NCI-H1048 (cell line): ENCODE measurements at regions not wholly inside any gene's neighbourhood (a gene's known extent, or its start where the extent isn't known, plus 50 kb on each side); places are given as distances from the start of the nearest gene placed in this dataset.
"Not testable (repeated sequence)": the region's sequence is repeated elsewhere in the genome, so short reads cannot be mapped to it uniquely, and the experiment has no call there.

ENCODE experiments used
- DNase-seq: peaks from one replicate; lab custom pipeline; 2025; lab: John Stamatoyannopoulos, UW

DNA sequence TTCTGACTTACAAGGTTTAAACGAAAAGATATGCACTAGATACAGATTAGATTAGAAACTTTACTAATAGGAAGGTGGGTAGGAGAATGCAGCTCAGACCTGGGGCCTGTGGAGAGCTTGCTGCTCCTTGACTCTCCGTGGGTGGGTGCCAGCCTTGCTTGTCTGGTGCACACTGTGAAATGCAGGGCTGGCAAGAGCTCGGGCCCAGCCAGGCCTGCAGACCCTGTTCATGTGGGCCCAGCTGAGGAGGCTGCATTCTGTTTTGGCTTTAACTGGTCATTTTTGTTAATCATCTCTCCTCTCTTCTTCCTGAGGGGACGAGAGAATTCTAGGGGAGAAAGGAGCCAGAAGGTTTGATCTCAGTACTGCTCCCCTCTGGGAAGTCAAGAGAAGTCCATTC is 325.4 kb downstream of the QKI start:
- DNase-seq: no peak

GRCh38 chr6:163739408-163739725 is 324.8 kb downstream of the QKI start:
- no peak for DNase-seq

- no peak for DNase-seq
Observed at GRCh38 chr6:163738725-163739407, 324.3 kb downstream of the QKI start.

- DNase-seq: no peak
Observed at GRCh38 chr6:163738304-163738703, 323.8 kb downstream of the QKI start.

DNA sequence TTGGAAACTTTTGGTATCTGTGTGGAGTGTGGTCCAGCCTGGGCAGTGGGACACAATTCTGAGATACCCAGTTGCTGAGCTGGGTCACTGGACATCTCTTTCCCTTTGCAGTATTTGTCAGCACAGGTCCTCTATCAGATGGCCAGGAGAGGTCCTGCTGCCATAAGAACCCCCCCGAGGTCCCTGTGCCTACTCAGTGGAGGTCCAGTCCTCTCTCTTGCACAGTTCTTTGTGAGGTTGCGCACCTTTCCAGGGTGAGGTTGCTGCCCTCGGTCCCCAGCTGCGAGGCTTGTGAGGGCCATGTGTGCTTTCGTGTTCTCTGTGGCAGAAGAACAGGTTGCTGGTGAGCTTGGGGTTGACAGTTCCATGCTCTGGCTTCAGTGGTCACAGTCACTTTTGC is 320.6 kb downstream of the QKI start:
- DNase-seq: no peak

GRCh38 chr6:163733061-163733460 is 318.5 kb downstream of the QKI start:
- no peak for DNase-seq

DNA sequence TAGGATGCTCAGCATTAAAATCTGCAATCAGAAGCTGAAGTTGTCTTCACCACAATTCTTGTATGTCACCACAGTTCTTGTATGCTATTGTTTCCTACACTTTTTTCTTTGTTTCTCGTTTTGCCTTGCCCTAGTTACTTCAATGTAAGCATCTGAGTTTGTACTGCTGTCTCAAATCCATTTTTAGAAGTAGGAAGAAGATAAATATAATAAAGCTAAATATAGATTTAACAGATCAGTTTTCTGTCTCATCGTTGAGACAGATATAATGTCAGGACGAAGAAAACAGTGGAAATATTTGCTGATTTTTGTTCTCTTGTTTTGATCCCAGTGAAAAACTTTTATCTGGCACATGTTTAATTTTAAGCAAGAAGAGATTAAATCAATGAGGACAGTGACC is 318.0 kb downstream of the QKI start:
- no peak for DNase-seq

- DNase-seq: not testable (repeated sequence)
Observed at GRCh38 chr6:163732014-163732351, 317.5 kb downstream of the QKI start.

GRCh38 chr6:163731215-163732013 is 316.9 kb downstream of the QKI start:
- DNase-seq: no peak

- DNase-seq: no peak
Observed at GRCh38 chr6:163730246-163731210, 316.0 kb downstream of the QKI start.

DNA sequence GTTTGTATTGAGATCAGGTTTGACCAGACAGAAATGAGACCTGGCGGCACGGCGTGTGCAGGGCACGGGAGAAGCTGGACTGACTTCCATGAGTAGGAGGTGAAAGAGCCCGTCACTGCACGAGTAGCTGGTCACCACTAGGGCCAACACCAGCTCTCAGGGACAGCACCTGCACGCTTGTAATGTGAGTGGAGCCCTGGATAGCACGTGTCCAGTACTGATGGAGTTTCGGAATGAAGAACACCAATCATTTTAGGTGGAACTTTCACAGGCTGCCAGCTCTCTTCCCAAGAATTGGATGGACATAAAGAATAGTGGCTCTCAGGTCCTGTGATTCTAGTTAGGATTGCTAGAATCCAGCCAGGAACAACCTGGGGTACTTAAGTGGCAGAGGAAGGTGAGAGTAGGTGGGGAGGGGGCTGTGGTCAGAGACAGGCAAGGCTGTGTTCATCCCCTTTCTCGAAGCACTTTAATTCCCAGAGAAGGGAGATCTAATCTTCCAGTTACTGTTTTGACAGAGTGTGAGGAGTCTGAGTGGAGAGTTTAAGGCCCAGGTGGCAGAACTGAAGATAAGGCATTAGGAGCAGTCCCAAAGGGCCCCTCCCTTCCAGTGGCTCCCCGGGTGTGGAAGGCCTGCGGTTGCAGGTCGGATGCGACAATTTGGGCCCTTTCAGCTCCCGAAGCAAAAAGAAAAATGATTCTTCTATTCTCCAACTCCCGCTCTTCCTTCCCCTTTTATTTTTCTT is 314.8 kb downstream of the QKI start:
- DNase-seq: no peak

DNA sequence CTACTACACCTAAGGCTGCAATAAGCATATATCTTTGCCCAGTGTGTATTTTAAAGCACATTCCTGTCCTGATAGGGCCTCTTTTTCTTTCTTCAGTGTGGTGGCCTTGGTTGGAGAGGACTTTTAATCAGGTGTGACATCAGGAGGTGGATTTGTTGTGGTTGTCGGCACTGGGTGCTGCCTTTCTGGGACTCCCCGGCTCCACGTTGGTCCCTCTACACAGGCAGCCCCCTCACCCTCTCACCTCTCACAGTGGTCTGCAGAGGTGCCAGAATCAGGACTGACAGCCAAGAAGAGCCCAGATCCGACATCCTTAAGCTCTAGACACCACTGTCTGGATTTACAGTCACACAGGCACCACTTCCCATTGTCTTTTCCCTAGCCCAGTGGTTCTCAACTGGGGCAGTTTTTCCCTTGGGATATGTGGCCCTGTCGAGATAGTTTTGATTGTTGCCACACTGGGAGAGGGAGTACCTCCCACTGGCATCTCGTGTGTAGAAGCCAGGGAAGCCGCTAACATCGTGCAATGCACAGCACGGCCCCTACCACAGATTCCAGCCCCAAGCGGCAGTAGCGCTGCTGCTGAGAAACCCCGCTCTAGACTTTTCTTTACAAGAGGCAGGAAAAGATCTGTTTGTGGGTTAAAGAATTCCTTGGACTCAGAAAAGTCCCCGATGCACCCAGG is 314.1 kb downstream of the QKI start:
- DNase-seq: no peak

GRCh38 chr6:163726037-163726695 is 311.6 kb downstream of the QKI start:
- DNase-seq: no peak

GRCh38 chr6:163725008-163725941 is 310.8 kb downstream of the QKI start:
- DNase-seq: no peak

GRCh38 chr6:163724196-163724595 is 309.7 kb downstream of the QKI start:
- no peak for DNase-seq

- no peak for DNase-seq
Observed at GRCh38 chr6:163723759-163724158, 309.2 kb downstream of the QKI start.

GRCh38 chr6:163721922-163722692 is 307.6 kb downstream of the QKI start:
- DNase-seq: no peak

- DNase-seq: no peak
Observed at GRCh38 chr6:163721435-163721834, 306.9 kb downstream of the QKI start.
